K562 (cell line): ENCODE measurements at regions not wholly inside any gene's neighbourhood (a gene's known extent, or its start where the extent isn't known, plus 50 kb on each side); places are given as distances from the start of the nearest gene placed in this dataset.

Source experiments
- CEBPG ChIP-seq, 3 experiments: fragments of 200-800 bp in 1 of 3; sonication (Bioruptor generic) in 1 of 3; sonication (generic) in 1 of 3; formaldehyde crosslinking in 1 of 3; IDR thresholded peaks in 2 of 3; conservative IDR thresholded peaks in 1 of 3; 2 replicates each; pipeline versions ENCODE4 v1.6.1 to v1.8.0; 2016 to 2022; ENCODE audit warnings: missing compliant biosample characterization in 2 of 3, missing genetic modification characterization in 2 of 3, mild to moderate bottlenecking in 1 of 3, missing genetic modification reagents in 1 of 3
- GATAD2A ChIP-seq: fragments of 450-650 bp; IDR thresholded peaks from 2 replicates; pipeline ENCODE4 v1.6.1; 2017
- LARP7 ChIP-seq: fragments of 450-650 bp; IDR thresholded peaks from 2 replicates; pipeline ENCODE4 v1.6.1; 2016
- LCOR ChIP-seq: sonication (generic); formaldehyde crosslinking; IDR thresholded peaks from 2 replicates; pipeline ENCODE4 v1.8.0; 2022; ENCODE audit warnings: mild to moderate bottlenecking, missing genetic modification reagents
- LEF1 ChIP-seq: fragments of 450-650 bp; IDR thresholded peaks from 2 replicates; pipeline ENCODE4 v1.6.1; 2016; ENCODE audit warnings: mild to moderate bottlenecking
- RAD51 ChIP-seq: fragments of 450-650 bp; IDR thresholded peaks from 2 replicates; pipeline ENCODE4 v1.7.1; 2016; ENCODE audit warnings: low read depth, mild to moderate bottlenecking, borderline replicate concordance
- TAF7 ChIP-seq: fragments of 450-650 bp; IDR thresholded peaks from 2 replicates; pipeline ENCODE4 v1.6.1; 2016; ENCODE audit warnings: missing genetic modification characterization, missing compliant biosample characterization
- ZBTB9 ChIP-seq: fragments of 450-650 bp; formaldehyde crosslinking; IDR thresholded peaks from 2 replicates; pipeline ENCODE4 v1.4.0; 2020; ENCODE audit warnings: mild to moderate bottlenecking, moderate library complexity
- ZNF12 ChIP-seq: sonication (generic); formaldehyde crosslinking; IDR thresholded peaks from 2 replicates; pipeline ENCODE4 v1.4.0; 2020; ENCODE audit warnings: mild to moderate bottlenecking, missing genetic modification reagents
- ZNF655 ChIP-seq: fragments of 250-450 bp; sonication (Bioruptor Pico); IDR thresholded peaks from 2 replicates; pipeline ENCODE4 v1.5.0; 2021
- TF ChIP-seq, protein P1 (sequence below): fragments of 450-650 bp; IDR thresholded peaks from 2 replicates; pipeline ENCODE4 v1.6.1; 2016; ENCODE audit warnings: mild to moderate bottlenecking, moderate library complexity
- TF ChIP-seq, protein P2 (sequence below): fragments of 250-450 bp; sonication (Bioruptor Pico); IDR thresholded peaks from 2 replicates; pipeline ENCODE4 v1.4.0; 2020
- TF ChIP-seq, protein P3 (sequence below): sonication (generic); formaldehyde crosslinking; IDR thresholded peaks from 2 replicates; pipeline ENCODE4 v1.5.0; 2020; ENCODE audit warnings: missing genetic modification reagents

DNA sequence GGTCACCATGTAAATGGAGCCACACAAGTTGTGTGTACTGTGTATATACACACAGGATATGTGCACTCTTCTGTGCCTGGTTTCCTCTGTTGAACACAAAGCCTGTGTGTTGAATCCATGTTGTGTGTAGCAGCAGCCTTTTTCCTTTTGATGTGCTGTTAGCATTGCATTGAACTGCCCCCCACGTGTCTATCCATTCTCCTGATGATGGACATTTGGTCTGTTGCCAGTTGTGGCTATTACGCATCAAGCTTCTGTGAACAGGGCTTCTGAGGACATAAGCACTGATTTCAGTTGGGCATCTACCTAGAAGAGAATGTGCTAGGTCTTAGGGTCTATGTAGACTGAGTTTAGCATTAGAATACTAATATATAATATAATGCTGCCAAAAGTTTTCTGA, 77.4 kb downstream of the LSM3 start (continued):
- TF ChIP-seq GATAD2A (0 out of 2 replicates have a peak, but pooled peaks have one; percentile 47), CEBPG (CRISPR knock-in tag; IDR thresholded peaks at IDR 0.05) (peak; percentile 64), CEBPG (tag; conservative IDR thresholded peaks at IDR 0.05 in 1 of 2, IDR thresholded peaks at IDR 0.05 in 1 of 2) (no peak), TAF7 (tag) (no peak), ZNF12 (CRISPR knock-in tag) (no peak), LEF1 (peak; percentile 84), RAD51 (peak; percentile 68; the same call in 1 of the 2 replicates), LCOR (CRISPR knock-in tag) (no peak), ZNF655 (CRISPR knock-in tag) (no peak), LARP7 (no peak), ZBTB9 (no peak)
- TF ChIP-seq, protein P1, sequence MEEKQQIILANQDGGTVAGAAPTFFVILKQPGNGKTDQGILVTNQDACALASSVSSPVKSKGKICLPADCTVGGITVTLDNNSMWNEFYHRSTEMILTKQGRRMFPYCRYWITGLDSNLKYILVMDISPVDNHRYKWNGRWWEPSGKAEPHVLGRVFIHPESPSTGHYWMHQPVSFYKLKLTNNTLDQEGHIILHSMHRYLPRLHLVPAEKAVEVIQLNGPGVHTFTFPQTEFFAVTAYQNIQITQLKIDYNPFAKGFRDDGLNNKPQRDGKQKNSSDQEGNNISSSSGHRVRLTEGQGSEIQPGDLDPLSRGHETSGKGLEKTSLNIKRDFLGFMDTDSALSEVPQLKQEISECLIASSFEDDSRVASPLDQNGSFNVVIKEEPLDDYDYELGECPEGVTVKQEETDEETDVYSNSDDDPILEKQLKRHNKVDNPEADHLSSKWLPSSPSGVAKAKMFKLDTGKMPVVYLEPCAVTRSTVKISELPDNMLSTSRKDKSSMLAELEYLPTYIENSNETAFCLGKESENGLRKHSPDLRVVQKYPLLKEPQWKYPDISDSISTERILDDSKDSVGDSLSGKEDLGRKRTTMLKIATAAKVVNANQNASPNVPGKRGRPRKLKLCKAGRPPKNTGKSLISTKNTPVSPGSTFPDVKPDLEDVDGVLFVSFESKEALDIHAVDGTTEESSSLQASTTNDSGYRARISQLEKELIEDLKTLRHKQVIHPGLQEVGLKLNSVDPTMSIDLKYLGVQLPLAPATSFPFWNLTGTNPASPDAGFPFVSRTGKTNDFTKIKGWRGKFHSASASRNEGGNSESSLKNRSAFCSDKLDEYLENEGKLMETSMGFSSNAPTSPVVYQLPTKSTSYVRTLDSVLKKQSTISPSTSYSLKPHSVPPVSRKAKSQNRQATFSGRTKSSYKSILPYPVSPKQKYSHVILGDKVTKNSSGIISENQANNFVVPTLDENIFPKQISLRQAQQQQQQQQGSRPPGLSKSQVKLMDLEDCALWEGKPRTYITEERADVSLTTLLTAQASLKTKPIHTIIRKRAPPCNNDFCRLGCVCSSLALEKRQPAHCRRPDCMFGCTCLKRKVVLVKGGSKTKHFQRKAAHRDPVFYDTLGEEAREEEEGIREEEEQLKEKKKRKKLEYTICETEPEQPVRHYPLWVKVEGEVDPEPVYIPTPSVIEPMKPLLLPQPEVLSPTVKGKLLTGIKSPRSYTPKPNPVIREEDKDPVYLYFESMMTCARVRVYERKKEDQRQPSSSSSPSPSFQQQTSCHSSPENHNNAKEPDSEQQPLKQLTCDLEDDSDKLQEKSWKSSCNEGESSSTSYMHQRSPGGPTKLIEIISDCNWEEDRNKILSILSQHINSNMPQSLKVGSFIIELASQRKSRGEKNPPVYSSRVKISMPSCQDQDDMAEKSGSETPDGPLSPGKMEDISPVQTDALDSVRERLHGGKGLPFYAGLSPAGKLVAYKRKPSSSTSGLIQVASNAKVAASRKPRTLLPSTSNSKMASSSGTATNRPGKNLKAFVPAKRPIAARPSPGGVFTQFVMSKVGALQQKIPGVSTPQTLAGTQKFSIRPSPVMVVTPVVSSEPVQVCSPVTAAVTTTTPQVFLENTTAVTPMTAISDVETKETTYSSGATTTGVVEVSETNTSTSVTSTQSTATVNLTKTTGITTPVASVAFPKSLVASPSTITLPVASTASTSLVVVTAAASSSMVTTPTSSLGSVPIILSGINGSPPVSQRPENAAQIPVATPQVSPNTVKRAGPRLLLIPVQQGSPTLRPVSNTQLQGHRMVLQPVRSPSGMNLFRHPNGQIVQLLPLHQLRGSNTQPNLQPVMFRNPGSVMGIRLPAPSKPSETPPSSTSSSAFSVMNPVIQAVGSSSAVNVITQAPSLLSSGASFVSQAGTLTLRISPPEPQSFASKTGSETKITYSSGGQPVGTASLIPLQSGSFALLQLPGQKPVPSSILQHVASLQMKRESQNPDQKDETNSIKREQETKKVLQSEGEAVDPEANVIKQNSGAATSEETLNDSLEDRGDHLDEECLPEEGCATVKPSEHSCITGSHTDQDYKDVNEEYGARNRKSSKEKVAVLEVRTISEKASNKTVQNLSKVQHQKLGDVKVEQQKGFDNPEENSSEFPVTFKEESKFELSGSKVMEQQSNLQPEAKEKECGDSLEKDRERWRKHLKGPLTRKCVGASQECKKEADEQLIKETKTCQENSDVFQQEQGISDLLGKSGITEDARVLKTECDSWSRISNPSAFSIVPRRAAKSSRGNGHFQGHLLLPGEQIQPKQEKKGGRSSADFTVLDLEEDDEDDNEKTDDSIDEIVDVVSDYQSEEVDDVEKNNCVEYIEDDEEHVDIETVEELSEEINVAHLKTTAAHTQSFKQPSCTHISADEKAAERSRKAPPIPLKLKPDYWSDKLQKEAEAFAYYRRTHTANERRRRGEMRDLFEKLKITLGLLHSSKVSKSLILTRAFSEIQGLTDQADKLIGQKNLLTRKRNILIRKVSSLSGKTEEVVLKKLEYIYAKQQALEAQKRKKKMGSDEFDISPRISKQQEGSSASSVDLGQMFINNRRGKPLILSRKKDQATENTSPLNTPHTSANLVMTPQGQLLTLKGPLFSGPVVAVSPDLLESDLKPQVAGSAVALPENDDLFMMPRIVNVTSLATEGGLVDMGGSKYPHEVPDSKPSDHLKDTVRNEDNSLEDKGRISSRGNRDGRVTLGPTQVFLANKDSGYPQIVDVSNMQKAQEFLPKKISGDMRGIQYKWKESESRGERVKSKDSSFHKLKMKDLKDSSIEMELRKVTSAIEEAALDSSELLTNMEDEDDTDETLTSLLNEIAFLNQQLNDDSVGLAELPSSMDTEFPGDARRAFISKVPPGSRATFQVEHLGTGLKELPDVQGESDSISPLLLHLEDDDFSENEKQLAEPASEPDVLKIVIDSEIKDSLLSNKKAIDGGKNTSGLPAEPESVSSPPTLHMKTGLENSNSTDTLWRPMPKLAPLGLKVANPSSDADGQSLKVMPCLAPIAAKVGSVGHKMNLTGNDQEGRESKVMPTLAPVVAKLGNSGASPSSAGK, result peak; percentile 61; the same call in 1 of the 2 replicates
- TF ChIP-seq, protein P2, sequence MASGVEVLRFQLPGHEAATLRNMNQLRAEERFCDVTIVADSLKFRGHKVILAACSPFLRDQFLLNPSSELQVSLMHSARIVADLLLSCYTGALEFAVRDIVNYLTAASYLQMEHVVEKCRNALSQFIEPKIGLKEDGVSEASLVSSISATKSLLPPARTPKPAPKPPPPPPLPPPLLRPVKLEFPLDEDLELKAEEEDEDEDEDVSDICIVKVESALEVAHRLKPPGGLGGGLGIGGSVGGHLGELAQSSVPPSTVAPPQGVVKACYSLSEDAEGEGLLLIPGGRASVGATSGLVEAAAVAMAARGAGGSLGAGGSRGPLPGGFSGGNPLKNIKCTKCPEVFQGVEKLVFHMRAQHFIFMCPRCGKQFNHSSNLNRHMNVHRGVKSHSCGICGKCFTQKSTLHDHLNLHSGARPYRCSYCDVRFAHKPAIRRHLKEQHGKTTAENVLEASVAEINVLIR (CRISPR knock-in tag), result no peak
- TF ChIP-seq, protein P3, sequence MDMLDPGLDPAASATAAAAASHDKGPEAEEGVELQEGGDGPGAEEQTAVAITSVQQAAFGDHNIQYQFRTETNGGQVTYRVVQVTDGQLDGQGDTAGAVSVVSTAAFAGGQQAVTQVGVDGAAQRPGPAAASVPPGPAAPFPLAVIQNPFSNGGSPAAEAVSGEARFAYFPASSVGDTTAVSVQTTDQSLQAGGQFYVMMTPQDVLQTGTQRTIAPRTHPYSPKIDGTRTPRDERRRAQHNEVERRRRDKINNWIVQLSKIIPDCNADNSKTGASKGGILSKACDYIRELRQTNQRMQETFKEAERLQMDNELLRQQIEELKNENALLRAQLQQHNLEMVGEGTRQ (CRISPR knock-in tag), result peak; percentile 55; the same call in 1 of the 2 replicates
